ENCODE measurements at regions not wholly inside any gene's neighbourhood (a gene's known extent, or its start where the extent isn't known, plus 50 kb on each side); places are given as distances from the start of the nearest gene placed in this dataset.

GRCh38 chr10:35950701-35951100 is 308.6 kb upstream of the FZD8 start (continued):
- no peak for TF ChIP-seq E2F6 (IDR thresholded peaks at IDR 0.05)
